ENCODE measurements at regions not wholly inside any gene's neighbourhood (a gene's known extent, or its start where the extent isn't known, plus 50 kb on each side); places are given as distances from the start of the nearest gene placed in this dataset.

DNA sequence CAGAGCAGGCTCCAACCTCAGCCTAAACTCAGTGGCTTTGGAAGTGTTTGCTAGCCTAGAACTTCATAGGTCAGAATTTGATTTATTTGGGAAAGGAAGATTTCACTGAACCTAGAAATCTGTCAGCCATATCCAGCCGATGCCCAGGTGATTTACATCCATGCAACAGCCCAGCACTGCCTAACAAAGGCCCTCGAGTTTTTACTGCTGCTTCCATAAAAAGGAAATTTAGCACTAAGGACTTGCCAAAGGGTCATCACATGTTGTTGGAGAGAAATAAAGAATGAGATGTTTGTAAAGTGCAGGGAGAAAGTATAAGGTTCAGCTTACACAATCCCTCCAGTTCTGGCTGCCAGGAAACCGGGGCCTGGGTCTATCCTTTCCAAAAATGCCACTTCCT lies 614.2 kb downstream of the BCL11A start:
- TF ChIP-seq, protein P1, sequence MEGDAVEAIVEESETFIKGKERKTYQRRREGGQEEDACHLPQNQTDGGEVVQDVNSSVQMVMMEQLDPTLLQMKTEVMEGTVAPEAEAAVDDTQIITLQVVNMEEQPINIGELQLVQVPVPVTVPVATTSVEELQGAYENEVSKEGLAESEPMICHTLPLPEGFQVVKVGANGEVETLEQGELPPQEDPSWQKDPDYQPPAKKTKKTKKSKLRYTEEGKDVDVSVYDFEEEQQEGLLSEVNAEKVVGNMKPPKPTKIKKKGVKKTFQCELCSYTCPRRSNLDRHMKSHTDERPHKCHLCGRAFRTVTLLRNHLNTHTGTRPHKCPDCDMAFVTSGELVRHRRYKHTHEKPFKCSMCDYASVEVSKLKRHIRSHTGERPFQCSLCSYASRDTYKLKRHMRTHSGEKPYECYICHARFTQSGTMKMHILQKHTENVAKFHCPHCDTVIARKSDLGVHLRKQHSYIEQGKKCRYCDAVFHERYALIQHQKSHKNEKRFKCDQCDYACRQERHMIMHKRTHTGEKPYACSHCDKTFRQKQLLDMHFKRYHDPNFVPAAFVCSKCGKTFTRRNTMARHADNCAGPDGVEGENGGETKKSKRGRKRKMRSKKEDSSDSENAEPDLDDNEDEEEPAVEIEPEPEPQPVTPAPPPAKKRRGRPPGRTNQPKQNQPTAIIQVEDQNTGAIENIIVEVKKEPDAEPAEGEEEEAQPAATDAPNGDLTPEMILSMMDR (IDR thresholded peaks at IDR 0.05), result no peak
- no peak for TF ChIP-seq POLR2AphosphoS5 (IDR thresholded peaks at IDR 0.05; ENCODE audit: low read depth, low read length)
